CD4-positive, alpha-beta T cell (primary cell): ENCODE measurements at regions not wholly inside any gene's neighbourhood (a gene's known extent, or its start where the extent isn't known, plus 50 kb on each side); places are given as distances from the start of the nearest gene placed in this dataset.

Experiments
- ATAC-seq: fragments of 200-7000 bp; cut with Tn5 transposase; one replicate; pipeline ENCODE4 v1.10.0; 2022; ENCODE audit warnings: mild to moderate bottlenecking; ENCODE audit not compliant: poor library complexity
- CTCF ChIA-PET: fragments of 350-600 bp; sonication (Branson Sonifier 250); formaldehyde crosslinking; loops from one replicate; lab custom pipeline; 2021; ENCODE audit warnings: antibody characterized with exemption, inconsistent platforms; lab: Charles Lee
- POLR2A ChIA-PET: fragments of 350-600 bp; sonication (Branson Sonifier 250); formaldehyde crosslinking; loops from one replicate; lab custom pipeline; 2021; ENCODE audit warnings: antibody characterized with exemption, inconsistent platforms; lab: Charles Lee
- DNase-seq, 14 experiments: peaks; one replicate each; pipeline ENCODE4 v3.0.0-alpha.2; 2013 to 2020; ENCODE audit warnings: mixed read lengths in 2 of 14
- H3K27ac ChIP-seq, 2 donors: one replicate each; pipeline versions ENCODE4 v1.5.1 to v1.7.0; 2013; ENCODE audit warnings: low read length in 2 of 2, low read depth in 1 of 2, mild to moderate bottlenecking in 1 of 2
- H3K27me3 ChIP-seq, 2 experiments: 1 replicate in 1 of 2; 2 replicates in 1 of 2; pipeline versions ENCODE4 v1.6.1 to v1.7.0; 2013; ENCODE audit warnings: low read length in 2 of 2, control low read depth in 1 of 2, mild to moderate bottlenecking in 1 of 2, moderate library complexity in 1 of 2; ENCODE audit not compliant: insufficient read depth in 2 of 2, control insufficient read depth in 1 of 2
- H3K36me3 ChIP-seq: one replicate; pipeline ENCODE4 v1.6.1; 2013; ENCODE audit warnings: low read length, control low read depth; ENCODE audit not compliant: insufficient read depth
- H3K4me1 ChIP-seq: one replicate; pipeline ENCODE4 v1.6.1; 2013; ENCODE audit warnings: low read length, control low read depth; ENCODE audit not compliant: insufficient read depth
- H3K4me3 ChIP-seq: one replicate; pipeline ENCODE4 v1.5.1; 2013; ENCODE audit warnings: mild to moderate bottlenecking, low read length, moderate library complexity
- H3K9me3 ChIP-seq, 2 experiments: 1 replicate in 1 of 2; 2 replicates in 1 of 2; pipeline versions ENCODE4 v1.6.1 to v1.7.0; 2013; ENCODE audit warnings: low read length in 2 of 2, mild to moderate bottlenecking in 2 of 2, control low read depth in 1 of 2, moderate library complexity in 1 of 2; ENCODE audit not compliant: control insufficient read depth in 1 of 2, insufficient read depth in 1 of 2
- H3K27ac Mint-ChIP-seq: one replicate; pipeline ENCODE4 v1.8.0; 2020; ENCODE audit warnings: mixed read lengths
- H3K27me3 Mint-ChIP-seq: one replicate; pipeline ENCODE4 v1.8.0; 2021; ENCODE audit warnings: mixed read lengths
- H3K36me3 Mint-ChIP-seq: one replicate; pipeline ENCODE4 v1.8.0; 2021; ENCODE audit warnings: low read depth, mixed read lengths
- H3K4me1 Mint-ChIP-seq: one replicate; pipeline ENCODE4 v1.8.0; 2021; ENCODE audit warnings: low read depth, mixed read lengths
- H3K4me3 Mint-ChIP-seq: one replicate; pipeline ENCODE4 v1.8.0; 2020; ENCODE audit warnings: mild to moderate bottlenecking, mixed read lengths
- H3K9me3 Mint-ChIP-seq: one replicate; pipeline ENCODE4 v1.8.0; 2020; ENCODE audit warnings: mixed read lengths
- intact Hi-C, 2 experiments: fragments of 100-400 bp; cut with DNase I in 1 of 2; cut with micrococcal nuclease in 1 of 2; formaldehyde crosslinking; loops; one replicate each; pipeline versions ENCODE4 v1.15.1 to v1.9.0; 2023 to 2025; cut with DNase I, micrococcal nuclease
- TF ChIP-seq, protein P1 (sequence below): fragments of 200-600 bp; IDR thresholded peaks from one replicate; pipeline ENCODE4 v1.8.0; 2022; ENCODE audit warnings: antibody characterized with exemption, mild to moderate bottlenecking

DNA sequence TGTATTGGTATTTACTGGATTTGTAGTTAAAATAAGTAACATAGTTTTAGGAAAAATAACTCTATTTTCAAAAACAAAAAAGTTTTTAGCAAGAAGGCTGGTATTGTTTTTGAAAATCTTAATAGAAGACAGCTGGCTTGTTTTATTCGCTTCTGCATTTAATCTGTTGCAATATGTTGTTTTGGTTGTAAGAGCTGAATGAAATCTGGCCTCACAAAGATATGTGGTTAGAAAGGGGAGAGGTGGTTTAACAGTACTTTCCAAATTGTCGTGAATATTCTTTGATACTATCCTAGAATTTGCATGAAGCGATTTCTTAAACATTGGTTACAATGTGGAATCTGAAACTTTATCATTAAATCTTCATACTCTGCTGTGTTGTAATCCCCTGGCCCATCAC, 355.9 kb upstream of the FZD8 start:
- TF ChIP-seq, protein P1, sequence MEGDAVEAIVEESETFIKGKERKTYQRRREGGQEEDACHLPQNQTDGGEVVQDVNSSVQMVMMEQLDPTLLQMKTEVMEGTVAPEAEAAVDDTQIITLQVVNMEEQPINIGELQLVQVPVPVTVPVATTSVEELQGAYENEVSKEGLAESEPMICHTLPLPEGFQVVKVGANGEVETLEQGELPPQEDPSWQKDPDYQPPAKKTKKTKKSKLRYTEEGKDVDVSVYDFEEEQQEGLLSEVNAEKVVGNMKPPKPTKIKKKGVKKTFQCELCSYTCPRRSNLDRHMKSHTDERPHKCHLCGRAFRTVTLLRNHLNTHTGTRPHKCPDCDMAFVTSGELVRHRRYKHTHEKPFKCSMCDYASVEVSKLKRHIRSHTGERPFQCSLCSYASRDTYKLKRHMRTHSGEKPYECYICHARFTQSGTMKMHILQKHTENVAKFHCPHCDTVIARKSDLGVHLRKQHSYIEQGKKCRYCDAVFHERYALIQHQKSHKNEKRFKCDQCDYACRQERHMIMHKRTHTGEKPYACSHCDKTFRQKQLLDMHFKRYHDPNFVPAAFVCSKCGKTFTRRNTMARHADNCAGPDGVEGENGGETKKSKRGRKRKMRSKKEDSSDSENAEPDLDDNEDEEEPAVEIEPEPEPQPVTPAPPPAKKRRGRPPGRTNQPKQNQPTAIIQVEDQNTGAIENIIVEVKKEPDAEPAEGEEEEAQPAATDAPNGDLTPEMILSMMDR = no peak
- no peaks in the 10 kb centered on the region for H3K36me3 Mint-ChIP-seq
- Histone ChIP-seq H3K27me3 (no peaks in the 10 kb centered on the region), H3K4me1 (no peaks in the 10 kb centered on the region), H3K9me3 (peaks cover 0 to 4% of the 10 kb centered on the region in 2 experiments), H3K36me3 (no peaks in the 10 kb centered on the region), H3K27ac (no peak overlapping the region), H3K4me3 (no peak overlapping the region)
- intact Hi-C loops = no loop called here
- peaks cover 9% of the 10 kb centered on the region for H3K9me3 Mint-ChIP-seq
- H3K27me3 Mint-ChIP-seq = no peaks in the 10 kb centered on the region
- no peak overlapping the region for H3K27ac Mint-ChIP-seq
- DNase-seq (no peak), ATAC-seq (no peak)
- no peak overlapping the region for H3K4me3 Mint-ChIP-seq
- CTCF ChIA-PET = no interaction called here
- H3K4me1 Mint-ChIP-seq = no peaks in the 10 kb centered on the region
- POLR2A ChIA-PET = no interaction called here

DNA sequence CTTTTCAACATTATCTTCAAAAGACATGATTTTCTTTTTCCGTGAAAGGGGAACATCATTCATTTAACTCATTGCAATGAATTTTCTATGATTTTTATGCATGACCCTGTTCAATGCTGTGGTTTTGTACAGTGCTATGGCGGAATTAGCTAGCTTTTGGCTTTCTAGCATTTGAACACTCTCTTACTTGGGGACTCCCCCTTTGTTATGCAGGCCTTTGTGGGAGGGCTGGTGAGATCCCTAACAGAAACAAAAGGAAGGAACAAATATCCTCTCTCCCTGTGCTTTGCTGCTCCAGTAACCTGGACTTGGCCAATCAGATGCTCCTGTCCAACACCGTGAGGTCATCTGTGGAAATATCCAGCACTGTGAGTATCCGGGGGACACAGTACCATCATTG, 353.4 kb upstream of the FZD8 start:
- Histone ChIP-seq H3K36me3 (no peaks in the 10 kb centered on the region), H3K27me3 (no peaks in the 10 kb centered on the region), H3K4me3 (no peak overlapping the region), H3K27ac (no peak overlapping the region), H3K9me3 (peaks cover 0 to 3% of the 10 kb centered on the region in 2 experiments), H3K4me1 (no peaks in the 10 kb centered on the region)
- ATAC-seq (no peak), DNase-seq (no peak)
- H3K27ac Mint-ChIP-seq = no peak overlapping the region
- no peaks in the 10 kb centered on the region for H3K4me1 Mint-ChIP-seq
- TF ChIP-seq, protein P1 = no peak
- no peak overlapping the region for H3K4me3 Mint-ChIP-seq
- no peaks in the 10 kb centered on the region for H3K27me3 Mint-ChIP-seq
- CTCF ChIA-PET = no interaction called here
- POLR2A ChIA-PET = no interaction called here
- intact Hi-C loops = no loop called here
- no peaks in the 10 kb centered on the region for H3K36me3 Mint-ChIP-seq
- H3K9me3 Mint-ChIP-seq = peaks cover 9% of the 10 kb centered on the region

GRCh38 chr10:35993591-35994515, 351.8 kb upstream of the FZD8 start:
- H3K27me3 Mint-ChIP-seq = no peaks in the 10 kb centered on the region
- H3K4me3 Mint-ChIP-seq = no peak overlapping the region
- H3K36me3 Mint-ChIP-seq = no peaks in the 10 kb centered on the region
- H3K27ac Mint-ChIP-seq = no peak overlapping the region
- ChIA-PET POLR2A (no interaction called here), CTCF (no interaction called here)
- intact Hi-C loops = no loop called here
- H3K4me1 ChIP-seq = no peaks in the 10 kb centered on the region
- no peak overlapping the region for H3K27ac ChIP-seq
- H3K4me1 Mint-ChIP-seq = no peaks in the 10 kb centered on the region
- TF ChIP-seq, protein P1 = no peak
- DNase-seq (no peak), ATAC-seq (no peak)
- no peaks in the 10 kb centered on the region for H3K36me3 ChIP-seq
- H3K9me3 Mint-ChIP-seq = peaks cover 12% of the 10 kb centered on the region
- H3K4me3 ChIP-seq = no peak overlapping the region
- H3K9me3 ChIP-seq = peaks cover 0 to 3% of the 10 kb centered on the region in 2 experiments
- no peaks in the 10 kb centered on the region for H3K27me3 ChIP-seq
